Panc1 (cell line): ENCODE measurements at regions not wholly inside any gene's neighbourhood (a gene's known extent, or its start where the extent isn't known, plus 50 kb on each side); places are given as distances from the start of the nearest gene placed in this dataset.

ENCODE experiments used
- ATAC-seq: fragments of 200-7000 bp; cut with Tn5 transposase; 2 replicates; pipeline ENCODE4 v1.9.1; 2020; ENCODE audit warnings: mild to moderate bottlenecking, moderate library complexity
- BruUV-seq: library from RNA; stranded (reverse); fragments of 400-500 nt; replicated peaks from 2 replicates; lab custom pipeline; 2021; lab: Mats Ljungman, UMichigan
- CTCF ChIA-PET: fragments of 300-600 bp; sonication (Branson Sonifier 250); formaldehyde crosslinking; loops from one replicate; lab custom pipeline; 2022; ENCODE audit warnings: antibody characterized with exemption; lab: Charles Lee
- POLR2A ChIA-PET: fragments of 300-600 bp; sonication (Branson Sonifier 250); formaldehyde crosslinking; loops from one replicate; lab custom pipeline; 2022; ENCODE audit warnings: antibody characterized with exemption; lab: Charles Lee
- DNase-seq: peaks from one replicate; pipeline ENCODE4 v3.0.0-alpha.2; 2010; ENCODE audit warnings: low read depth, low spot score
- H3K27ac ChIP-seq: 2 replicates; pipeline ENCODE4 v1.5.1; 2011; ENCODE audit warnings: mild to moderate bottlenecking, low read length, inconsistent platforms
- H3K27me3 ChIP-seq: fragments of 200-500 bp; sonication (Bioruptor generic); 2 replicates; pipeline ENCODE4 v1.6.0; 2014; ENCODE audit warnings: low read length, inconsistent platforms; ENCODE audit not compliant: control insufficient read depth, insufficient read depth
- H3K36me3 ChIP-seq: fragments of 200-500 bp; sonication (Bioruptor generic); 2 replicates; pipeline ENCODE4 v1.5.1; 2014; ENCODE audit warnings: inconsistent platforms, mild to moderate bottlenecking, low read length, moderate library complexity; ENCODE audit not compliant: control insufficient read depth, insufficient read depth
- H3K4me1 ChIP-seq: 2 replicates; pipeline ENCODE4 v1.5.1; 2011; ENCODE audit warnings: inconsistent platforms, mild to moderate bottlenecking, low read length, moderate library complexity; ENCODE audit not compliant: control insufficient read depth, insufficient read depth
- H3K4me3 ChIP-seq, 2 experiments: 2 replicates each; pipeline ENCODE4 v1.5.1; 2011 to 2012; ENCODE audit warnings: low read depth in 2 of 2, low read length in 2 of 2, mild to moderate bottlenecking in 2 of 2, inconsistent platforms in 1 of 2, moderate library complexity in 1 of 2
- H3K9me3 ChIP-seq: fragments of 200-500 bp; sonication (Bioruptor generic); 2 replicates; pipeline ENCODE4 v1.5.1; 2014; ENCODE audit warnings: low read depth, mild to moderate bottlenecking, inconsistent platforms, low read length, moderate library complexity; ENCODE audit not compliant: control insufficient read depth, insufficient read depth
- POLR2AphosphoS5 ChIP-seq: IDR thresholded peaks from 2 replicates; pipeline ENCODE4 v1.6.1; 2012; ENCODE audit warnings: mild to moderate bottlenecking, low read depth, low read length, moderate library complexity
- REST ChIP-seq, 2 experiments: IDR thresholded peaks; 2 replicates each; pipeline ENCODE4 v1.6.1; 2011 to 2012; ENCODE audit warnings: low read depth in 2 of 2, control low read depth in 1 of 2, low read length in 1 of 2, mild to moderate bottlenecking in 1 of 2, moderate library complexity in 1 of 2; ENCODE audit not compliant: insufficient read depth in 1 of 2
- SIN3A ChIP-seq: IDR thresholded peaks from 2 replicates; pipeline ENCODE4 v1.6.1; 2012; ENCODE audit warnings: low read depth, mild to moderate bottlenecking, low read length, moderate library complexity, borderline replicate concordance; ENCODE audit not compliant: insufficient read depth
- TCF7L2 ChIP-seq: IDR thresholded peaks from 2 replicates; pipeline ENCODE4 v1.6.1; 2011; ENCODE audit warnings: mild to moderate bottlenecking, low read depth, low read length, inconsistent platforms
- in situ Hi-C: cut with HindIII; loops from 2 replicates; pipeline ENCODE4 v1.10.0; 2016; ENCODE audit warnings: low sequenced_read_pairs, low pct_unique_long_range_greater_than_20kb
- intact Hi-C: fragments of 100-400 bp; cut with micrococcal nuclease; formaldehyde crosslinking; loops from one replicate; pipeline ENCODE4 v1.10.0; 2022; ENCODE audit not compliant: unreplicated experiment
- TF ChIP-seq, protein P1 (sequence below): fragments of 450-650 bp; IDR thresholded peaks from 2 replicates; pipeline ENCODE4 v1.5.1; 2017; ENCODE audit warnings: mild to moderate bottlenecking

- H3K4me3 ChIP-seq: no peak overlapping the region
- ChIA-PET CTCF (no interaction called here), POLR2A (no interaction called here)
- ATAC-seq (no peak), DNase-seq (no peak)
- no peak overlapping the region for H3K27ac ChIP-seq
- no peaks in the 10 kb centered on the region for H3K4me1 ChIP-seq
- H3K36me3 ChIP-seq: no peaks in the 10 kb centered on the region
- H3K27me3 ChIP-seq: peaks cover 12% of the 10 kb centered on the region
- in situ Hi-C loops: no loop called here
- intact Hi-C loops: no loop called here
- no TSS peak for BruUV-seq
- TF ChIP-seq REST (IDR thresholded peaks at IDR 0.05; ENCODE audit: insufficient read depth in 1 of 2, low read depth in 2 of 2, low read length in 1 of 2) (no peak), SIN3A (no peak), TCF7L2 (no peak), POLR2AphosphoS5 (no peak)
- TF ChIP-seq, protein P1, sequence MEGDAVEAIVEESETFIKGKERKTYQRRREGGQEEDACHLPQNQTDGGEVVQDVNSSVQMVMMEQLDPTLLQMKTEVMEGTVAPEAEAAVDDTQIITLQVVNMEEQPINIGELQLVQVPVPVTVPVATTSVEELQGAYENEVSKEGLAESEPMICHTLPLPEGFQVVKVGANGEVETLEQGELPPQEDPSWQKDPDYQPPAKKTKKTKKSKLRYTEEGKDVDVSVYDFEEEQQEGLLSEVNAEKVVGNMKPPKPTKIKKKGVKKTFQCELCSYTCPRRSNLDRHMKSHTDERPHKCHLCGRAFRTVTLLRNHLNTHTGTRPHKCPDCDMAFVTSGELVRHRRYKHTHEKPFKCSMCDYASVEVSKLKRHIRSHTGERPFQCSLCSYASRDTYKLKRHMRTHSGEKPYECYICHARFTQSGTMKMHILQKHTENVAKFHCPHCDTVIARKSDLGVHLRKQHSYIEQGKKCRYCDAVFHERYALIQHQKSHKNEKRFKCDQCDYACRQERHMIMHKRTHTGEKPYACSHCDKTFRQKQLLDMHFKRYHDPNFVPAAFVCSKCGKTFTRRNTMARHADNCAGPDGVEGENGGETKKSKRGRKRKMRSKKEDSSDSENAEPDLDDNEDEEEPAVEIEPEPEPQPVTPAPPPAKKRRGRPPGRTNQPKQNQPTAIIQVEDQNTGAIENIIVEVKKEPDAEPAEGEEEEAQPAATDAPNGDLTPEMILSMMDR: no peak
- no peaks in the 10 kb centered on the region for H3K9me3 ChIP-seq
These were observed 254.0 kb upstream of the COPS8 start for GRCh38 chr2:236831698-236832097.

DNA sequence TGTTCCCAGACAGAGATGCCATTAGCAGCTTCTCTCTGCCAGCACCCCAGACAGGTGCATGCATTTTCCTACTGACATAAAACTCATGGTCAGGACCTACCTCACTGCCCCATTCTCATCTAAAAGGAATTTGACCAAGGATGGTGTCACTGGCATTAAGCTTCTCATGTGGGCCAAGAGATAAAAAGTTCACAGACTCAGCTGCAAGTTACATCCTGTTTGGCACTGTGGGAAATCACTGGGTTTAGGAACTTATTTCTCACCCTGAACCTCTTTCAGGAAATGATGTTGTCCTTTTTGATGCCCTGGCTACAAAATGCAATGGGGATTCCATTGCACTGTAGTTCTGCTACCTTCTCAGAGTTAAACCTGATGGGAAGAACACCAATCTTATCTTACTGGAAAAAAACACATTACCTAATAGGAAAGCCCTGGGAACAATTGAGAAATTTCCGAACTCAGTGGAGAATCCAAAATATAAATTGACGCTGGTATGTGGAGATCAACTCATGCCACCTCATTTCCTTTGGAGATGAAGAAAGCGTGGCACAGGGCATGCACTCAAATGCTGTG, 252.1 kb upstream of the COPS8 start:
- TF ChIP-seq TCF7L2 (no peak), POLR2AphosphoS5 (no peak), REST (IDR thresholded peaks at IDR 0.05; ENCODE audit: insufficient read depth in 1 of 2, low read depth in 2 of 2, low read length in 1 of 2) (no peak), SIN3A (no peak)
- TF ChIP-seq, protein P1: no peak
- in situ Hi-C loops (no loop called here), intact Hi-C loops (no loop called here)
- no peaks in the 10 kb centered on the region for H3K4me1 ChIP-seq
- ChIA-PET CTCF (no interaction called here), POLR2A (no interaction called here)
- H3K36me3 ChIP-seq: no peaks in the 10 kb centered on the region
- no TSS peak for BruUV-seq
- no peaks in the 10 kb centered on the region for H3K9me3 ChIP-seq
- DNase-seq (no peak), ATAC-seq (no peak)
- peaks cover 6% of the 10 kb centered on the region for H3K27me3 ChIP-seq
- no peak overlapping the region for H3K4me3 ChIP-seq
- H3K27ac ChIP-seq: no peak overlapping the region
